ENCODE measurements at regions not wholly inside any gene's neighbourhood (a gene's known extent, or its start where the extent isn't known, plus 50 kb on each side); places are given as distances from the start of the nearest gene placed in this dataset.

GRCh38 chr9:105877721-105878120 is 183.4 kb downstream of the TMEM38B start:
- no peak overlapping the region for H3K4me2 ChIP-seq
- no peak overlapping the region for H3K27ac ChIP-seq
- H3K9ac ChIP-seq, result no peak overlapping the region
- H3K79me2 ChIP-seq (ENCODE audit: insufficient read depth, low read depth), result no peaks in the 10 kb centered on the region
- H3K27me3 ChIP-seq (ENCODE audit: insufficient read depth, low read depth), result no peaks in the 10 kb centered on the region
- no peaks in the 10 kb centered on the region for H4K20me1 ChIP-seq (ENCODE audit: insufficient read depth)
- no peaks in the 10 kb centered on the region for H3K36me3 ChIP-seq (ENCODE audit: insufficient read depth)
- peaks cover 4% of the 10 kb centered on the region for H3K4me1 ChIP-seq (ENCODE audit: low read depth, poor library complexity, severe bottlenecking)
- no peak for TF ChIP-seq CTCF (conservative IDR thresholded peaks at IDR 0.05; ENCODE audit: low read depth, low read length)
- H2AFZ ChIP-seq (ENCODE audit: low read depth), result no peak overlapping the region
- no peak overlapping the region for H3K4me3 ChIP-seq (IDR thresholded peaks at IDR 0.05; ENCODE audit: insufficient read depth, low read depth, low read length)

GRCh38 chr9:105879181-105879580 is 184.8 kb downstream of the TMEM38B start:
- Histone ChIP-seq H3K4me2 (no peak overlapping the region), H3K27me3 (ENCODE audit: insufficient read depth, low read depth) (no peaks in the 10 kb centered on the region), H3K9ac (no peak overlapping the region), H3K79me2 (ENCODE audit: insufficient read depth, low read depth) (no peaks in the 10 kb centered on the region), H4K20me1 (ENCODE audit: insufficient read depth) (no peaks in the 10 kb centered on the region), H3K36me3 (ENCODE audit: insufficient read depth) (no peaks in the 10 kb centered on the region), H2AFZ (ENCODE audit: low read depth) (no peak overlapping the region), H3K4me3 (IDR thresholded peaks at IDR 0.05; ENCODE audit: insufficient read depth, low read depth, low read length) (no peak overlapping the region), H3K27ac (no peak overlapping the region), H3K4me1 (ENCODE audit: low read depth, poor library complexity, severe bottlenecking) (peaks cover 14% of the 10 kb centered on the region)
- TF ChIP-seq CTCF (conservative IDR thresholded peaks at IDR 0.05; ENCODE audit: low read depth, low read length), result no peak

GRCh38 chr9:105880517-105880916 is 186.2 kb downstream of the TMEM38B start:
- H3K79me2 ChIP-seq (ENCODE audit: insufficient read depth, low read depth), result no peaks in the 10 kb centered on the region
- H2AFZ ChIP-seq (ENCODE audit: low read depth), result no peak overlapping the region
- no peak overlapping the region for H3K9ac ChIP-seq
- H3K27me3 ChIP-seq (ENCODE audit: insufficient read depth, low read depth), result no peaks in the 10 kb centered on the region
- no peak overlapping the region for H3K4me2 ChIP-seq
- H4K20me1 ChIP-seq (ENCODE audit: insufficient read depth), result no peaks in the 10 kb centered on the region
- H3K36me3 ChIP-seq (ENCODE audit: insufficient read depth), result no peaks in the 10 kb centered on the region
- H3K4me1 ChIP-seq (ENCODE audit: low read depth, poor library complexity, severe bottlenecking), result peaks cover 19% of the 10 kb centered on the region
- no peak for TF ChIP-seq CTCF (conservative IDR thresholded peaks at IDR 0.05; ENCODE audit: low read depth, low read length)
- H3K4me3 ChIP-seq (IDR thresholded peaks at IDR 0.05; ENCODE audit: insufficient read depth, low read depth, low read length), result no peak overlapping the region
- H3K27ac ChIP-seq, result no peak overlapping the region

GRCh38 chr9:105881021-105881420 is 186.7 kb downstream of the TMEM38B start:
- Histone ChIP-seq H3K79me2 (ENCODE audit: insufficient read depth, low read depth) (no peaks in the 10 kb centered on the region), H3K4me1 (ENCODE audit: low read depth, poor library complexity, severe bottlenecking) (peaks cover 19% of the 10 kb centered on the region), H3K36me3 (ENCODE audit: insufficient read depth) (no peaks in the 10 kb centered on the region), H3K4me3 (IDR thresholded peaks at IDR 0.05; ENCODE audit: insufficient read depth, low read depth, low read length) (no peak overlapping the region), H3K27ac (no peak overlapping the region), H2AFZ (ENCODE audit: low read depth) (no peak overlapping the region), H4K20me1 (ENCODE audit: insufficient read depth) (no peaks in the 10 kb centered on the region), H3K9ac (no peak overlapping the region), H3K4me2 (no peak overlapping the region), H3K27me3 (ENCODE audit: insufficient read depth, low read depth) (no peaks in the 10 kb centered on the region)
- no peak for TF ChIP-seq CTCF (conservative IDR thresholded peaks at IDR 0.05; ENCODE audit: low read depth, low read length)

Measured in KMS-11 (cell line).